ENCODE measurements at regions not wholly inside any gene's neighbourhood (a gene's known extent, or its start where the extent isn't known, plus 50 kb on each side); places are given as distances from the start of the nearest gene placed in this dataset.

GRCh38 chr6:22149096-22149495, 147.7 kb downstream of the PRL start:
- TF ChIP-seq RAD21 (IDR thresholded peaks at IDR 0.05; ENCODE audit: low read depth) (no peak), TEAD4 (IDR thresholded peaks at IDR 0.05) (no peak), TAF1 (IDR thresholded peaks at IDR 0.05; ENCODE audit: low read depth) (no peak), ZBTB7A (IDR thresholded peaks at IDR 0.05; ENCODE audit: low read depth) (no peak), CREB1 (IDR thresholded peaks at IDR 0.05; ENCODE audit: low read depth) (no peak), USF1 (IDR thresholded peaks at IDR 0.05) (no peak), FOXM1 (IDR thresholded peaks at IDR 0.05; ENCODE audit: borderline replicate concordance, low read depth) (no peak), EP300 (IDR thresholded peaks at IDR 0.05; ENCODE audit: borderline replicate concordance) (no peak), MAX (IDR thresholded peaks at IDR 0.05) (no peak), TCF12 (IDR thresholded peaks at IDR 0.05; ENCODE audit: low read depth) (no peak), NFIC (IDR thresholded peaks at IDR 0.05) (no peak)
